CD4-positive, CD25-positive, alpha-beta regulatory T cell (primary cell): ENCODE measurements at regions not wholly inside any gene's neighbourhood (a gene's known extent, or its start where the extent isn't known, plus 50 kb on each side); places are given as distances from the start of the nearest gene placed in this dataset.
"Not testable (repeated sequence)": the region's sequence is repeated elsewhere in the genome, so short reads cannot be mapped to it uniquely, and the experiment has no call there.

ENCODE experiments used
- ATAC-seq, 2 donors: fragments of 150-1000 bp; cut with Tn5 transposase; one replicate each; pipeline ENCODE4 v1.10.0; 2021; ENCODE audit warnings: low read depth in 2 of 2, moderate number of reproducible peaks in 2 of 2, moderate library complexity in 1 of 2
- DNase-seq, 3 donors: peaks; one replicate each; pipeline versions ENCODE4 v3.0.0 to v3.0.0-alpha.2; 2012 to 2022; ENCODE audit warnings: mixed read lengths in 1 of 3
- H3K27ac ChIP-seq: one replicate; pipeline ENCODE4 v1.7.0; 2013; ENCODE audit warnings: mild to moderate bottlenecking, low read length; ENCODE audit not compliant: insufficient read depth, poor library complexity, severe bottlenecking
- H3K27me3 ChIP-seq: one replicate; pipeline ENCODE4 v1.7.0; 2013; ENCODE audit warnings: low read length; ENCODE audit not compliant: control insufficient read depth, insufficient read depth
- H3K36me3 ChIP-seq: one replicate; pipeline ENCODE4 v1.7.0; 2013; ENCODE audit warnings: mild to moderate bottlenecking, low read length, moderate library complexity; ENCODE audit not compliant: control insufficient read depth, insufficient read depth
- H3K4me1 ChIP-seq: 2 replicates; pipeline ENCODE4 v1.7.0; 2013; ENCODE audit warnings: mild to moderate bottlenecking, low read length; ENCODE audit not compliant: insufficient read depth, control insufficient read depth, poor library complexity, severe bottlenecking
- H3K4me3 ChIP-seq: one replicate; pipeline ENCODE4 v1.7.0; 2013; ENCODE audit warnings: low read depth, mild to moderate bottlenecking, low read length, moderate library complexity
- H3K9me3 ChIP-seq, 2 experiments: 1 replicate in 1 of 2; 2 replicates in 1 of 2; pipeline ENCODE4 v1.7.0; 2013; ENCODE audit warnings: low read length in 2 of 2, mild to moderate bottlenecking in 1 of 2, moderate library complexity in 1 of 2; ENCODE audit not compliant: control insufficient read depth in 2 of 2
- H3K27ac Mint-ChIP-seq, 3 donors: one replicate each; pipeline ENCODE4 v1.8.0; 2020 to 2022; ENCODE audit warnings: mild to moderate bottlenecking in 3 of 3, mixed read lengths in 3 of 3, moderate library complexity in 2 of 3
- H3K27me3 Mint-ChIP-seq: one replicate; pipeline ENCODE4 v1.8.0; 2022; ENCODE audit warnings: mild to moderate bottlenecking, mixed read lengths
- H3K36me3 Mint-ChIP-seq: one replicate; pipeline ENCODE4 v1.8.0; 2020; ENCODE audit warnings: mixed read lengths
- H3K4me1 Mint-ChIP-seq, 4 donors: one replicate each; pipeline ENCODE4 v1.8.0; 2020 to 2022; ENCODE audit warnings: mixed read lengths in 4 of 4, mild to moderate bottlenecking in 1 of 4
- H3K4me3 Mint-ChIP-seq, 4 donors: one replicate each; pipeline ENCODE4 v1.8.0; 2020 to 2022; ENCODE audit warnings: mild to moderate bottlenecking in 4 of 4, mixed read lengths in 4 of 4, moderate library complexity in 3 of 4
- H3K9me3 Mint-ChIP-seq, 7 donors: one replicate each; pipeline ENCODE4 v1.8.0; 2020 to 2022; ENCODE audit warnings: mixed read lengths in 7 of 7, mild to moderate bottlenecking in 3 of 7, moderate library complexity in 2 of 7

- H3K4me3 ChIP-seq, H3K36me3 Mint-ChIP-seq, H3K27ac Mint-ChIP-seq, H3K4me1 Mint-ChIP-seq, H3K4me1 ChIP-seq, H3K36me3 ChIP-seq, H3K4me3 Mint-ChIP-seq, H3K9me3 ChIP-seq, H3K27me3 ChIP-seq, DNase-seq, H3K27ac ChIP-seq, H3K27me3 Mint-ChIP-seq, ATAC-seq: not testable (repeated sequence)
- H3K9me3 Mint-ChIP-seq, result peaks cover 0 to 18% (median 6%) of the 10 kb centered on the region in 7 donors
Observed at GRCh38 chr14:48697362-48697761, 888.8 kb downstream of the RPS29 start.

DNA sequence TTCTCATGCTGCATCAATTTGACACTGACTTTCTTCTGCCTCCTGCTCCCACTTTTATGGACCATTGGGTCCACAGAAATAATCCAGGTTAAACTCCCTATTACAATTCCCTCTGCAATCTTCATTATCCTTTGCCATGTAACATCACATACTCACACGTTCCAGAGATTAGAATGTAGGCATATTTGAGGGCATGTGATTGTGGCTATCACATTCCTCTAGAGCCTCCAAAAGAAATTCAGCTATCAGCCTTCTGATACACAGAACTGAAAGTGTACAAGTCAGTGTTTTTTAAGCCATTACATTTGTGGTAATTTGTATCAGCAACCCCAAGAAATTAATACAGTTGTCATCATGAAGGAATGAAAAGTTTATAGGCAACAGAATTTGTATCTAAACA lies 892.4 kb downstream of the RPS29 start:
- Histone ChIP-seq H3K27me3 (no peaks in the 10 kb centered on the region), H3K27ac (no peak overlapping the region), H3K4me3 (no peak overlapping the region), H3K9me3 (no peaks in the 10 kb centered on the region), H3K4me1 (no peaks in the 10 kb centered on the region), H3K36me3 (no peaks in the 10 kb centered on the region)
- DNase-seq, result no peak
- no peaks in the 10 kb centered on the region for H3K27me3 Mint-ChIP-seq
- peaks cover 0 to 13% (median 3%) of the 10 kb centered on the region in 7 donors for H3K9me3 Mint-ChIP-seq
- H3K4me1 Mint-ChIP-seq, result peaks cover 0 to 5% (median 0%) of the 10 kb centered on the region in 4 donors
- no peaks in the 10 kb centered on the region for H3K36me3 Mint-ChIP-seq
- H3K27ac Mint-ChIP-seq, result no peak overlapping the region
- no peak for ATAC-seq
- H3K4me3 Mint-ChIP-seq, result no peak overlapping the region

- no peaks in the 10 kb centered on the region for H3K9me3 ChIP-seq
- no peak overlapping the region for H3K4me3 ChIP-seq
- no peaks in the 10 kb centered on the region for H3K4me1 Mint-ChIP-seq
- H3K4me1 ChIP-seq, result no peaks in the 10 kb centered on the region
- ATAC-seq (no peak), DNase-seq (no peak)
- H3K36me3 ChIP-seq, result no peaks in the 10 kb centered on the region
- no peaks in the 10 kb centered on the region for H3K27me3 ChIP-seq
- H3K27ac ChIP-seq, result no peak overlapping the region
- H3K4me3 Mint-ChIP-seq, result no peak overlapping the region
- no peak overlapping the region for H3K27ac Mint-ChIP-seq
- H3K9me3 Mint-ChIP-seq, result peaks cover 0 to 4% (median 0%) of the 10 kb centered on the region in 7 donors
- no peaks in the 10 kb centered on the region for H3K36me3 Mint-ChIP-seq
- H3K27me3 Mint-ChIP-seq, result no peaks in the 10 kb centered on the region
Observed at GRCh38 chr14:48690349-48690748, 895.8 kb downstream of the RPS29 start.

DNA sequence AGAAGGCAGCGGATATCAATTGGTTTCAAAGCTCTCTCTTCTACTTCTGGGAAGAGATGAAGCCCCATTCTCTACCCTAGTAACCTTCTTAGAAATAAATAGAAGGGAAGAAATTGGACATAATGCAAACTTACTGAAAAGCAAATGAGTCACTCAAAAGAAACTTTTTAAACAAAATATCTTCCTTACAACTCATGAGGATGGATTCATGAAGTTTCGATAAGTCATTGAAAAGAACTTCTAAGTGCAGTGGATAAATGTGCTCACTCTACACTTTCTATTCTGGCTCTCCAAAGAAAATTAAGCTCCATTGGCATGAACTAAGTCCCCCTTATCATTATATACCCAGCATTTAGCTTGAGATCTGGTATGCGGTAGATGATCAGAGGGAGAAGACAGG lies 899.5 kb downstream of the RPS29 start:
- DNase-seq, result no peak
- H3K27ac ChIP-seq, result no peak overlapping the region
- H3K27ac Mint-ChIP-seq, result no peak overlapping the region

GRCh38 chr14:48672506-48672905 lies 913.7 kb downstream of the RPS29 start:
- no peak overlapping the region for H3K4me3 ChIP-seq
- H3K9me3 ChIP-seq, result no peaks in the 10 kb centered on the region
- no peaks in the 10 kb centered on the region for H3K36me3 ChIP-seq
- DNase-seq, result no peak
- H3K27ac Mint-ChIP-seq, result no peak overlapping the region
- H3K4me1 Mint-ChIP-seq, result no peaks in the 10 kb centered on the region
- ATAC-seq, result no peak
- H3K4me1 ChIP-seq, result no peaks in the 10 kb centered on the region
- no peaks in the 10 kb centered on the region for H3K27me3 ChIP-seq
- no peaks in the 10 kb centered on the region for H3K27me3 Mint-ChIP-seq
- no peak overlapping the region for H3K27ac ChIP-seq
- peaks cover 4 to 17% (median 9%) of the 10 kb centered on the region in 7 donors for H3K9me3 Mint-ChIP-seq
- no peak overlapping the region for H3K4me3 Mint-ChIP-seq
- H3K36me3 Mint-ChIP-seq, result no peaks in the 10 kb centered on the region

More for the DNA sequence above, 899.5 kb downstream of the RPS29 start:
- H3K4me1 Mint-ChIP-seq, result no peaks in the 10 kb centered on the region
- no peaks in the 10 kb centered on the region for H3K27me3 Mint-ChIP-seq
- no peaks in the 10 kb centered on the region for H3K36me3 Mint-ChIP-seq
- H3K9me3 Mint-ChIP-seq, result peaks cover 0 to 2% (median 0%) of the 10 kb centered on the region in 7 donors
- Histone ChIP-seq H3K4me1 (no peaks in the 10 kb centered on the region), H3K27me3 (no peaks in the 10 kb centered on the region), H3K9me3 (no peaks in the 10 kb centered on the region), H3K4me3 (no peak overlapping the region), H3K36me3 (no peaks in the 10 kb centered on the region)
- no peak for ATAC-seq
- H3K4me3 Mint-ChIP-seq, result no peak overlapping the region

DNA sequence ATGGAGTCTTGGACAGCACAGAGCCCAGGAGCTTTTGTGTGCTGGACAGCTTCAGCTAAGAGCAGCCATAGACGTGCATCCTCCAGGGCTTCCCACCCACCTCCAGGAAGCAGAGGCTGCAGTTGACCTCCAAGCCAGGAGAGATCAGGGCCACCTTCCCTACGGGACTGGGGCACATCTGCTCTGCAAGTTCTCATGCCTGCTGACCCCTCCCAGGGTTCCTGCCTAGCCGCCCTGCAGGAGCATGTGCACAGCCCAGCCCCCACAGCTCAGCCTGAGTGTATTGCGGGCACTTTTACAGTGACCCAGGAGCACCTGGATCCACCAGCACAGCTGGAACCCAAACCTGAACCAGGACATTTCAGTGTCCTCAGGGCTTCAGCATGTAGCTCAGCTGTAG lies 915.2 kb downstream of the RPS29 start:
- no peaks in the 10 kb centered on the region for H3K9me3 ChIP-seq
- Mint-ChIP-seq H3K27ac (no peak overlapping the region), H3K4me1 (no peaks in the 10 kb centered on the region), H3K27me3 (no peaks in the 10 kb centered on the region), H3K4me3 (no peak overlapping the region), H3K36me3 (no peaks in the 10 kb centered on the region), H3K9me3 (peaks cover 4 to 17% (median 8%) of the 10 kb centered on the region in 7 donors)
- H3K4me3 ChIP-seq, result no peak overlapping the region
- ATAC-seq (no peak), DNase-seq (no peak)
- no peaks in the 10 kb centered on the region for H3K4me1 ChIP-seq
- no peaks in the 10 kb centered on the region for H3K27me3 ChIP-seq
- no peak overlapping the region for H3K27ac ChIP-seq
- H3K36me3 ChIP-seq, result no peaks in the 10 kb centered on the region

GRCh38 chr14:48665077-48665784 lies 920.9 kb downstream of the RPS29 start:
- no peaks in the 10 kb centered on the region for H3K36me3 ChIP-seq
- H3K4me1 ChIP-seq, result no peaks in the 10 kb centered on the region
- no peak overlapping the region for H3K27ac Mint-ChIP-seq
- ATAC-seq (no peak), DNase-seq (no peak)
- no peaks in the 10 kb centered on the region for H3K9me3 ChIP-seq
- no peak overlapping the region for H3K27ac ChIP-seq
- peaks cover 0 to 27% (median 9%) of the 10 kb centered on the region in 7 donors for H3K9me3 Mint-ChIP-seq
- no peak overlapping the region for H3K4me3 ChIP-seq
- no peaks in the 10 kb centered on the region for H3K4me1 Mint-ChIP-seq
- H3K27me3 Mint-ChIP-seq, result no peaks in the 10 kb centered on the region
- no peak overlapping the region for H3K4me3 Mint-ChIP-seq
- no peaks in the 10 kb centered on the region for H3K36me3 Mint-ChIP-seq
- no peaks in the 10 kb centered on the region for H3K27me3 ChIP-seq

- DNase-seq, result no peak
- Histone ChIP-seq H3K9me3 (peaks cover 0 to 2% of the 10 kb centered on the region in 2 experiments), H3K4me1 (no peaks in the 10 kb centered on the region), H3K4me3 (no peak overlapping the region), H3K27ac (no peak overlapping the region), H3K36me3 (no peaks in the 10 kb centered on the region), H3K27me3 (no peaks in the 10 kb centered on the region)
- no peak overlapping the region for H3K27ac Mint-ChIP-seq
- H3K36me3 Mint-ChIP-seq, result no peaks in the 10 kb centered on the region
- no peaks in the 10 kb centered on the region for H3K27me3 Mint-ChIP-seq
- H3K4me1 Mint-ChIP-seq, result no peaks in the 10 kb centered on the region
- peaks cover 0 to 13% (median 6%) of the 10 kb centered on the region in 7 donors for H3K9me3 Mint-ChIP-seq
- H3K4me3 Mint-ChIP-seq, result no peak overlapping the region
- ATAC-seq, result no peak
Observed at GRCh38 chr14:48643241-48643640, 942.9 kb downstream of the RPS29 start.
